Right renal cortex interstitium (tissue), 3 donors: ENCODE measurements at regions not wholly inside any gene's neighbourhood (a gene's known extent, or its start where the extent isn't known, plus 50 kb on each side); places are given as distances from the start of the nearest gene placed in this dataset.
A peak's percentile ranks its signal among the peaks of the same experiment; 100 is the strongest.
"Not testable (repeated sequence)": the region's sequence is repeated elsewhere in the genome, so short reads cannot be mapped to it uniquely, and the experiment has no call there.

ENCODE experiments used
- DNase-seq, 3 donors: peaks; one replicate each; pipeline ENCODE4 v3.0.0-alpha.2; 2013; ENCODE audit warnings: low read depth in 3 of 3, low spot score in 2 of 3

DNA sequence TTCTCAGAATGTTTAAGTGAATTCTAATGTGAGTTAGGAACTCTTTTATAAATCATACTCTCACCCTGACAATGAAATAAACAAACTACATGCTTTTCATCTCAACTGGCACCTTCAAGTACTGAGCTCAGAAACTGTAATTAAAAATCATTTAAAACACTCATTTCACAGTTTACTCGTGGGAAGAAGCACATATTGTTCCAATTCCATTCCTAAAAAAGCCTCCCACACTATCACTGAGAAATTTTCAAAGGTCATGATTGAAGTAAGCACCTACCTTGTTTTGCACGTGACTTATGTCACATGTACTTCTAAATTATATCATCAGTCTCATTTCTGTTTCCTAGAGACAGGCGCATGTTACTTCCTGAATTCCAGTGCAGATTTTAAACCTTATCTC lies 678.1 kb upstream of the SLC8A1 start:
- DNase-seq, result no peak

DNA sequence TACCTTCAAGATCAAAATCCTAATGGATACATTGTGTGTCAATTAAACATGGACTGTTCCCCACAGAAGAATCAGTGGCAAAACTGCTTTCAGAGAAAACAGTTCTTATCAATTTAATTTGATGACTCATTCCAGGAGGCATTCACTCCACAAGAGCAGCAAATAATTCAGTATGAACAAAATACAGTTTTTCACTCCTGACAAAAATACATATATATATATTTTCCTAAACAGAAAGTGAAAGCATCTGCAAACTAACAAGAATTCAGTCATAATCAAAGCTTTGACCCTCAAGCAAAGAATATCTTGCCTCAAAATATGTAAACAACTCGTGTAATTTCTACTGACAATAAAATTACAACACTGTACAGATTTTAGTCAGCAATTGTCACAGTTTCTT lies 685.1 kb upstream of the SLC8A1 start:
- DNase-seq, result no peak

- no peak for DNase-seq
These were observed 689.4 kb upstream of the SLC8A1 start for GRCh38 chr2:41141146-41141791.

DNA sequence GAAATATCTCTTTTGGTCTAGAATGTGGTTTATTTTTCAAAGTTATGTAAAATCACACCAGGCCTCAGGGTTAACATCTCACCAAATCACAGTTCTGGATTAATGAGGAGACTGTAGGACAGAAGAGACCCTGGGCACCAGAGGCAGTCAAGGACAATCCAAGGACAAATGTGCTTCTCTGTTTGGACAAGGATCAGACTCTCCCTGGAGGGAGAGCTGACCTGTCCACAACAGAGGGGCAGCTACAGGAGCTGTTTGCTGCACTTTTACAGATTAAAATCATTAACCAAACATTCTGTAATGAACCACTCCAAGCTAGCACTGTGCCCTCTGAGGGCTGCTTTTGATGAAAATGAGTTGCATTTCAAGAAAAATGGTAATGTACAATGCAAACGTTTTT lies 690.6 kb upstream of the SLC8A1 start:
- no peak for DNase-seq

GRCh38 chr2:41145066-41145465 lies 693.2 kb upstream of the SLC8A1 start:
- no peak for DNase-seq

DNA sequence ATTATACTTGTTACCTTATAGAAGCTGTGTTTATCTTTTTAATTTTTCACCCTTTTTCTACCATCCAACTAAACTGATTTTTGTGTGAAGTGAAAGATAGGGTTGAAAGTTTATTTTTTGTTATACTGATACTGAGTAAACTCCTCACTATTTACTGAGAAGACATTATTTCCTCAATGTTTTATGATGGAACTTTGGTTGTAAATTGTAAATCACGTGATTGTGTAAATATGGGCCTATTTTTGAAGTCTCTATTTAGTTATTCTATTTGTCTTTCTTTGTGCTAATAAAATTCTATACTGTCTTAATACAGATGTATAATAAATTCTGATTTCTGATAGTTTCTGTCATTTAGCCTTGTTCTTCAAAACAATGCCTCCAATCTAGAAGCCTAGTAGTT lies 697.2 kb upstream of the SLC8A1 start:
- no peak for DNase-seq

DNA sequence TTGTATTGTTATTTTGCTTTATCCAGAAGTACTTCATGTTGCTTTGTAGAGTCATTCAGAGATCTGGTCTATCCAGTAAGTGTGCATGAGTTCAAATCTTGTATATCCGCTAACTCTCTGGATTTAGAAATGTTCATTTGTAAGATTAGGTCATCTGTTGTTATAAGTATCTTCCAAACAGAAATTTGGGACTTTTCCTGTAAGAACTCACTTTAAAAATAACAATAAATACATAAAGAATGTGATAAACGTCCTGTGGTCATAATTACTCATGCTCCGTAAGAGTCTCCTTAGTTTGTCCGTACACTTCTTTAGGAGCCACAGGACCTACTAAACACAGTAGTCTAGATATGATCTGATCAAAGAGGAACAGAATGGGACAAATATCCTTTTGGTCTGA lies 699.9 kb upstream of the SLC8A1 start:
- DNase-seq, result no peak

DNA sequence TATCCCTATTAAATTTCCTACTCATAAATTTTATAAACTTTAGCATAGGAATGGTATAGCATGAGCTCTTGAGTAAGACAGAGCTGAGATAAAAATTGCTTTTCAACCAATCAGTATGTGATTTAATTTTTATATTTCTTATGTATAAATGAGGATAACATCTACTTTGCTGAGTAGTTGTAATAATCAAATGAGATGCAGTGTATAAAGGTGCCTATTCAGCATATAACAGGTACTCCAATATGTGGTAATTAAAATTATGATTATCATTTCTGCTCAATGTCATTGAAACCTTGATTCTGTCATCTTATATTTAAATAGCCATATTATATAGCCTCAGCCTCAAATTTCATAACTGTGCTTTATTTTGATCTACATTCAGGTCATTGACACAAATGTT lies 700.4 kb upstream of the SLC8A1 start:
- no peak for DNase-seq

DNA sequence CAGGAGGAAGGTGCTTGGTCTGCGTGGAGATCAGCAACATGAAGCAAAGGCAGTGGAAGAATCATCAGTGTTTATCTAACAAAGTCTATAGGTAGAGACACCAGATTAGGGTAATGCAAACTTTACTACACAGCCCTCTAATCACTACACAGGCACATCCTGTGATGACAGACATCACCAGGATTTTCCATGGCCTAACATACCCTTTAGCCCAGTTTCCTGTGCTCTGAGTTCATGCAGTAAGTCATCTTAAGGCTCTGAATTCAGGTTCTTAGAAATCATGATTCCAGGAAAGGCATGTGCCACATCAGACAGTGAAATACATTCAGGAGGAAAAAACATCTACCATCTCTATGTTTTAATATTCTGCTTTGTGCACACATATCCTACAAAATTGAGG lies 708.5 kb upstream of the SLC8A1 start:
- DNase-seq, result no peak

DNA sequence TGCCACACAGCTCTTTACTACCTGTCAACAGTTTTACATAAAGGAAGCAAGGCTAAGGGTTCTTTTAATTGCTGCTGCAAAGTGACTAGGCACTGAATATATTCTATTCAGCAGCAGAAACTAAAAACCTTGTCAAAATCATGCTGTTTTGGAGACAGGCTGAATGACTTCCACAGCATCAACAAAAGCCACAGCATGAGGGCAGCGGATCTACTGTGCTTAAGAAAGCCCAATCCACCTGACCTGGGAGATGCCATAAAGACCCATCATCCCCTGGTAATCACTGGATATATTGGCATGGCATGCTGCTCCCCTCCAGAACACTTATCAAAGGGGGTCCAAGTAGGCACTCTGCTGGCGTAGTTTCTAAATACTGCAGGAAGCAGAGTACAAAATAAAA lies 715.1 kb upstream of the SLC8A1 start:
- no peak for DNase-seq

DNA sequence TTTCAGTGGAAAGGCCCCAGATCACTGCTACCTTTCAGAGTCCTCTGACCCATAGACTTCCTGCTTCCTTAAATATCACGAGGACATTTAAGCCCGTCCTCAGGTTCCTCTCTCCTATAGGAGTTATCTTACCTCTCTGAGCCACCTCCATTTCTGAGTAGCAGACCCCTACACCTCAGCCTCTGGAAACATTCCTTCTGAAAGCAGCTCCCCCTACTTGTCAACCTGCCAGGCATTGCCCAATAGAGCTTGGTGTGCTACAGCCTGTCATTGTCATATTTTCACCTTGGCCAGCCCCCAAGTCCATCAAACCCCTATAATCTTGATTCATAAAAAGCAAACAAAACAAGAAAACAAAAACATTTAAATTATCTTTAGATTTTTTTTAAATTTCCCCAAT lies 717.9 kb upstream of the SLC8A1 start:
- DNase-seq, result no peak

DNA sequence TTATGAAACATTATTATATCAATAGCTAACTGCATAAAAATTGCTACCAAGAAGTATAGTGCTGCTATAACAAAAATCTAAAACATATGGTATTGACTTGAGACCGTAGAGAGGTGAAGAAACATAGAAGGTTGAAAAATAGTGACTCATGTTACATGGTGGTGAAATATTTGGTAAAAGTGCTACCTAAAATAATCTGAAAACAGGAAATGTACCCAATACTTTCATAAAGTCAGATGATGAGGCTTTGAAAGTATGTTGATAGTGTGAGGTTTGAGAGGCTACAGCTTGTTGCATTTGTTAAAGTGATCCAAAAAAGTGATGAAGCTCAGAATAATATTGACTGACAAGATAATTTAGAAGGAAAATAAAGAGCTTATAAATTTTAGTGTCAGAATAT lies 718.7 kb upstream of the SLC8A1 start:
- no peak for DNase-seq

GRCh38 chr2:41180387-41180786 lies 728.5 kb upstream of the SLC8A1 start:
- no peak for DNase-seq

GRCh38 chr2:41182961-41183360 lies 731.1 kb upstream of the SLC8A1 start:
- DNase-seq, result no peak

- no peak for DNase-seq
These were observed 735.7 kb upstream of the SLC8A1 start for GRCh38 chr2:41187376-41188122.

GRCh38 chr2:41194230-41194629 lies 742.3 kb upstream of the SLC8A1 start:
- peak in 1 of 3 donors; percentile 32 for DNase-seq

DNA sequence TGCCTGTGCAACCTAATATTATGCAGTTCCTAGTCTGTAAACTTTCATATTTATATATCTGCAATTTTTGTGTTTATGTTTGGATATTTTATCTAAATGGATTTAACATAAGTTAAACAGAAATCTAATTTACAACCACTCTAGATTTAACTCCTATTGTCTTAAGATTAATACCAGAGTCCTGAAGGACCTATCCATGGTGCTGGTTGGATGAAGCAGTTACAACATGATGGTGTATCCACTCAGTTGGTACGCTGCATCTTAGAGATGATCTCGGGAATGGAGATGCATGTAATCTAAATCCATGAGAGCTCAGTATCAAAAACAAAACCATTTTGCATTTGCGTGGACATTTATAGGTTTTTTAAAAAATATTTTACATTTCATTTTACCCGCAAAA lies 745.9 kb upstream of the SLC8A1 start:
- DNase-seq, result no peak

DNA sequence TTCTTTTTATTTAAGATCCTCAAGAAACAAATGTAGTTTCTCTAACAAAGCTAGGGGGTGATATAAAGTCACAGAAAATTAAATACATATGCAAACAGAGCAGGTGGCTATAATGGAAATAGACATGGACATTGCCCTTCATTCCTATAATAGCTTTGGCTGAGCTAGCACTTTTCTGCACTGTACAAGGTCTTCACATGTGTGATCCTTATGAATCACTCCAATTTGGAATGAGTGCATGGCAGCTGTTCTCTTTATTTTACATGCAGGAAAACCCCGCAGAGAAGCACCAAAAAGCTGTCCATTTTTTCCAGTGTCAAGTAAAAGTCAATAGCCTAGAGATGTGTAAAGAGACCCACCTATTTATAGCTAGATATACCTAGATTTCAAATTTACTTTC lies 747.4 kb upstream of the SLC8A1 start:
- DNase-seq, result no peak

- DNase-seq, result no peak
These were observed 752.4 kb upstream of the SLC8A1 start for GRCh38 chr2:41204315-41204714.

- peak in 1 of 3 donors; percentile 19 for DNase-seq
These were observed 754.1 kb upstream of the SLC8A1 start for GRCh38 chr2:41206004-41206403.

DNA sequence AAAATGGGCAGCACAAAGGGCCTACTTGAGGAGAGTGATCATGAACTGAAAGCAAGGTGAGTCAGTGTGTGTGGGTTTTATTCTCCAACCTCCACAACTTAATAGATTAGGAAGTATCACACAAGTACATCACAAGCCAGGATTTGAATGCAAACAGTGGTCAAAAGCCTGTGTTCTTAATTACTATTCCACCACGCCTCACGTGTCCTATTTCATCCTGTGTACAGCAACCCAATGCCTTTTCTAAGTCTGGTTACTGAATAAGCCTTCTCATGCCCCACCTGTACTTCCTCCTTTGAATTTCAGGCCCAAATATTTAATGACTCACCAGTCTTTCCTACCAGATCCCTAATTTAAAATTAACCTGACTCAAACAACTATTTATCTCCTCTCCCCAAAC lies 755.7 kb upstream of the SLC8A1 start:
- no peak for DNase-seq

GRCh38 chr2:41210030-41210429 lies 758.1 kb upstream of the SLC8A1 start:
- DNase-seq, result not testable (repeated sequence)

GRCh38 chr2:41216978-41217377 lies 765.1 kb upstream of the SLC8A1 start:
- DNase-seq, result no peak
